ENCODE measurements at regions not wholly inside any gene's neighbourhood (a gene's known extent, or its start where the extent isn't known, plus 50 kb on each side); places are given as distances from the start of the nearest gene placed in this dataset.

- TF ChIP-seq CTCF (IDR thresholded peaks at IDR 0.05) (no peak), POLR2A (IDR thresholded peaks at IDR 0.05) (no peak)
These were observed 1488.4 kb downstream of the MRPL39 start for GRCh38 chr21:24118738-24119459.
